Vagina (tissue), 2 donors: ENCODE measurements at regions not wholly inside any gene's neighbourhood (a gene's known extent, or its start where the extent isn't known, plus 50 kb on each side); places are given as distances from the start of the nearest gene placed in this dataset.
"Not testable (repeated sequence)": the region's sequence is repeated elsewhere in the genome, so short reads cannot be mapped to it uniquely, and the experiment has no call there.

Source experiments
- DNase-seq, 2 donors: peaks; one replicate each; pipeline ENCODE4 v3.0.0-alpha.2; 2017; ENCODE audit errors: extremely low spot score in 2 of 2
- H3K27ac ChIP-seq: fragments of 200-600 bp; sonication (generic); one replicate; pipeline ENCODE4 v1.5.1; 2019
- H3K27me3 ChIP-seq: fragments of 200-600 bp; sonication (generic); one replicate; pipeline ENCODE4 v1.5.1; 2019
- H3K36me3 ChIP-seq, 2 donors: fragments of 200-600 bp; sonication (generic); one replicate each; pipeline ENCODE4 v1.5.1; 2017 to 2019
- H3K4me1 ChIP-seq: fragments of 200-600 bp; sonication (generic); one replicate; pipeline ENCODE4 v1.5.1; 2019
- H3K4me3 ChIP-seq, 2 donors: fragments of 200-600 bp; sonication (generic); 1 replicate in 1 of 2; 2 replicates in 1 of 2; pipeline ENCODE4 v1.5.1; 2016 to 2019
- H3K9me3 ChIP-seq: fragments of 200-600 bp; sonication (generic); one replicate; pipeline ENCODE4 v1.5.1; 2019
- CTCF ChIP-seq, 3 experiments: fragments of 450-650 bp in 2 of 3; fragments of 200-600 bp in 1 of 3; sonication (generic) in 1 of 3; IDR thresholded peaks; one replicate each; pipeline ENCODE4 v1.5.1; 2017 to 2019; ENCODE audit warnings: antibody characterized with exemption in 3 of 3, mild to moderate bottlenecking in 2 of 3, moderate library complexity in 2 of 3
- POLR2A ChIP-seq, 2 donors: fragments of 450-650 bp; IDR thresholded peaks; one replicate each; pipeline ENCODE4 v1.6.1; 2017; ENCODE audit warnings: antibody characterized with exemption in 2 of 2, mild to moderate bottlenecking in 2 of 2, moderate library complexity in 2 of 2
- POLR2AphosphoS5 ChIP-seq, 2 donors: sonication (generic); formaldehyde crosslinking; IDR thresholded peaks; one replicate each; pipeline ENCODE4 v1.9.0; 2017; ENCODE audit warnings: antibody characterized with exemption in 2 of 2, mild to moderate bottlenecking in 2 of 2, low read depth in 1 of 2; ENCODE audit not compliant: insufficient read depth in 1 of 2
- intact Hi-C: fragments of 100-400 bp; cut with DNase I; formaldehyde crosslinking; loops from one replicate; pipeline ENCODE4 v1.15.1; 2023

GRCh38 chr10:87603196-87603595, 56.5 kb upstream of the PAPSS2 start:
- intact Hi-C loops: no loop called here
- no peaks in the 10 kb centered on the region for H3K4me1 ChIP-seq
- H3K36me3 ChIP-seq: no peaks in the 10 kb centered on the region
- no peak overlapping the region for H3K4me3 ChIP-seq
- no peaks in the 10 kb centered on the region for H3K27me3 ChIP-seq
- H3K27ac ChIP-seq: no peak overlapping the region
- TF ChIP-seq CTCF (IDR thresholded peaks at IDR 0.05): no peak
- no peak for TF ChIP-seq POLR2AphosphoS5 (IDR thresholded peaks at IDR 0.05; ENCODE audit: insufficient read depth in 1 of 2, low read depth in 1 of 2)
- TF ChIP-seq POLR2A (IDR thresholded peaks at IDR 0.05): no peak
- H3K9me3 ChIP-seq: no peaks in the 10 kb centered on the region
- DNase-seq: no peak

- H3K27me3 ChIP-seq: no peaks in the 10 kb centered on the region
- no peak overlapping the region for H3K27ac ChIP-seq
- TF ChIP-seq POLR2A (IDR thresholded peaks at IDR 0.05): no peak
- no peak for TF ChIP-seq CTCF (IDR thresholded peaks at IDR 0.05)
- no peak for TF ChIP-seq POLR2AphosphoS5 (IDR thresholded peaks at IDR 0.05; ENCODE audit: insufficient read depth in 1 of 2, low read depth in 1 of 2)
- intact Hi-C loops: no loop called here
- no peak for DNase-seq
- H3K9me3 ChIP-seq: no peaks in the 10 kb centered on the region
- no peaks in the 10 kb centered on the region for H3K4me1 ChIP-seq
- no peaks in the 10 kb centered on the region for H3K36me3 ChIP-seq
- no peak overlapping the region for H3K4me3 ChIP-seq
These were observed 55.9 kb upstream of the PAPSS2 start for GRCh38 chr10:87603769-87604168.

GRCh38 chr10:87605628-87606251, 53.9 kb upstream of the PAPSS2 start:
- Histone ChIP-seq H3K4me3 (no peak overlapping the region), H3K36me3 (no peaks in the 10 kb centered on the region), H3K9me3 (no peaks in the 10 kb centered on the region), H3K27ac (peak overlapping the region; percentile 8), H3K27me3 (no peaks in the 10 kb centered on the region), H3K4me1 (no peaks in the 10 kb centered on the region)
- intact Hi-C loops: no loop called here
- DNase-seq: no peak
- no peak for TF ChIP-seq CTCF (IDR thresholded peaks at IDR 0.05)
- TF ChIP-seq POLR2A (IDR thresholded peaks at IDR 0.05): no peak
- no peak for TF ChIP-seq POLR2AphosphoS5 (IDR thresholded peaks at IDR 0.05; ENCODE audit: insufficient read depth in 1 of 2, low read depth in 1 of 2)

- no peak overlapping the region for H3K27ac ChIP-seq
- no peaks in the 10 kb centered on the region for H3K27me3 ChIP-seq
- no peaks in the 10 kb centered on the region for H3K36me3 ChIP-seq
- DNase-seq: no peak
- H3K9me3 ChIP-seq: no peaks in the 10 kb centered on the region
- TF ChIP-seq POLR2A (IDR thresholded peaks at IDR 0.05): no peak
- TF ChIP-seq CTCF (IDR thresholded peaks at IDR 0.05): no peak
- TF ChIP-seq POLR2AphosphoS5 (IDR thresholded peaks at IDR 0.05; ENCODE audit: insufficient read depth in 1 of 2, low read depth in 1 of 2): no peak
- intact Hi-C loops: no loop called here
- no peak overlapping the region for H3K4me3 ChIP-seq
- no peaks in the 10 kb centered on the region for H3K4me1 ChIP-seq
These were observed 50.9 kb upstream of the PAPSS2 start for GRCh38 chr10:87608756-87609155.

GRCh38 chr10:87609563-87609962, 50.1 kb upstream of the PAPSS2 start:
- H3K4me3 ChIP-seq, DNase-seq, H3K27me3 ChIP-seq, intact Hi-C loops, H3K36me3 ChIP-seq, H3K4me1 ChIP-seq, H3K9me3 ChIP-seq, H3K27ac ChIP-seq: not testable (repeated sequence)
